ENCODE measurements at regions not wholly inside any gene's neighbourhood (a gene's known extent, or its start where the extent isn't known, plus 50 kb on each side); places are given as distances from the start of the nearest gene placed in this dataset.
"Not testable (repeated sequence)": the region's sequence is repeated elsewhere in the genome, so short reads cannot be mapped to it uniquely, and the experiment has no call there.

DNA sequence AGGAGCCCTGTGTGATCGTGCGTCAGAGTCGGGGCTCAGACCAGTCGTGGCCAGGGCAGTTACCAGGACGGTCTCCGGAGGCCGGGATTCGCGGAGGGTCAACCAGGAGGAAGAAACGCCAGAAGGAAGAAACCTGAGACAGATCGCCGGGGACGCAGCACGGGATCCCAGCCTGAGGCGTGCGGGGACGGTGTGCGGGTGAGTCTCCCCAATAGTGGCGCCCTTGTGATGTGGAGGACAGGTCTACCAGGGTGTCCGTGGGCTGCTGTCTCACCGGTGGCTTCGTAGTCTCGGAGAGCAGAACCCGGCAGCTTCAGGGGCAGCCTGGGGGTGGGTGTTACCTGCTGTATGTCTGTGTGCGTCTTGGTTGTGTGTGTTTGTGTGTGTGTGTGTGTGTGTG, 1399.1 kb upstream of the PCDH10 start:
- not testable (repeated sequence) for TF ChIP-seq POLR2A (IDR thresholded peaks at IDR 0.05; ENCODE audit: low read length); BHLHE40 (IDR thresholded peaks at IDR 0.05; ENCODE audit: low read depth, low read length); ESRRA (IDR thresholded peaks at IDR 0.05; ENCODE audit: borderline replicate concordance, low read length); CTCF (IDR thresholded peaks at IDR 0.05); MYC (IDR thresholded peaks at IDR 0.05; ENCODE audit: borderline replicate concordance, low read length); RCOR1 (IDR thresholded peaks at IDR 0.05; ENCODE audit: low read depth, low read length); REST (IDR thresholded peaks at IDR 0.05); RFX5 (IDR thresholded peaks at IDR 0.05); NFE2L2 (conservative IDR thresholded peaks at IDR 0.05; ENCODE audit: low read length); CBX2 (IDR thresholded peaks at IDR 0.05; ENCODE audit: borderline replicate concordance, low read depth)
- TF ChIP-seq, protein P1, sequence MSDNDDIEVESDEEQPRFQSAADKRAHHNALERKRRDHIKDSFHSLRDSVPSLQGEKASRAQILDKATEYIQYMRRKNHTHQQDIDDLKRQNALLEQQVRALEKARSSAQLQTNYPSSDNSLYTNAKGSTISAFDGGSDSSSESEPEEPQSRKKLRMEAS (IDR thresholded peaks at IDR 0.05) = not testable (repeated sequence)

All from A549 (cell line).